Activated CD8-positive, alpha-beta T cell treated with anti-CD3 and anti-CD28 coated beads, Interleukin-2, amount 10 ng/mL, durations not matched to agents 7 days and 5 days (primary cell): ENCODE measurements at regions not wholly inside any gene's neighbourhood (a gene's known extent, or its start where the extent isn't known, plus 50 kb on each side); places are given as distances from the start of the nearest gene placed in this dataset.

Source experiments
- ATAC-seq: fragments of 150-1000 bp; cut with Tn5 transposase; one replicate; pipeline ENCODE4 v1.10.0; 2021; ENCODE audit warnings: moderate library complexity
- CTCF ChIA-PET: fragments of 350-600 bp; sonication (Branson Sonifier 250); formaldehyde crosslinking; loops from one replicate; lab custom pipeline; 2021; ENCODE audit warnings: antibody characterized with exemption; lab: Charles Lee
- POLR2A ChIA-PET: fragments of 350-600 bp; sonication (Branson Sonifier 250); formaldehyde crosslinking; loops from one replicate; lab custom pipeline; 2021; ENCODE audit warnings: antibody characterized with exemption; lab: Charles Lee
- DNase-seq: peaks from one replicate; pipeline ENCODE4 v3.0.0-alpha.2; 2020
- H3K27ac Mint-ChIP-seq: one replicate; pipeline ENCODE4 v1.8.0; 2021; ENCODE audit warnings: mild to moderate bottlenecking, mixed read lengths
- H3K27me3 Mint-ChIP-seq: one replicate; pipeline ENCODE4 v1.8.0; 2021; ENCODE audit warnings: low read depth, mixed read lengths
- H3K36me3 Mint-ChIP-seq: one replicate; pipeline ENCODE4 v1.8.0; 2021; ENCODE audit warnings: low read depth, mixed read lengths
- H3K4me1 Mint-ChIP-seq: one replicate; pipeline ENCODE4 v1.8.0; 2021; ENCODE audit warnings: low read depth, mixed read lengths
- H3K4me3 Mint-ChIP-seq: one replicate; pipeline ENCODE4 v1.8.0; 2021; ENCODE audit warnings: mild to moderate bottlenecking, mixed read lengths
- H3K9me3 Mint-ChIP-seq: one replicate; pipeline ENCODE4 v1.8.0; 2022; ENCODE audit warnings: mixed read lengths; ENCODE audit not compliant: insufficient read depth

DNA sequence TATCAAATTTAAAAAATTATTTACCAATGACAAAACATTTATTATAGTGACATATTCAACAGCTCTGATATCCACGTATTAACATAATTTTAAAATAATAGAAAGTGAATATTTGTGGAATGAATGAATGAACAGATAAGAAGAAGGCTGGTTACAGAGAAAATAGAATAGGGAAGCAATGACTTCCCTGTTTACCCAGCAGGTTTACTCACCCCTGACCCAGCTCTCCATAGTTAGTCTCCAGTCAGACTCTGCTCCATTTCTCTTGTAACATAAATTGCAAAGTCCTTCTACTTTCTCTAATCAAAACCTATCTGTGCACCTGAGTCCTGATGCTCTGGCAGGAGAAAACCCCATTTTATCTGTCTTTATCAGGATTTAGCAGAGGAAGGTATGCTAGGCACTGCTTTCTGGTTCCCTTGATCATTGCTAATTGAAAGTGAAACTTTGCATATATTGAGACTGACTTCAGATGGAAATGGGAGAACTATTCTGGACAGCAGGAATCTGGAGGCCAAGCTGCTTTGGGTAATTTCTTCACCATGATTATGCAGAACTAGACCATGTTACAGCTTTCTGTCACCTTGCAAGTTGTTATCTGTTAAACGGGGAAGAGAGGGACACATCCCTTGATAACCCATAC lies 363.0 kb downstream of the FAT4 start:
- no peak for ATAC-seq
- Mint-ChIP-seq H3K4me3 (no peak overlapping the region), H3K27me3 (no peaks in the 10 kb centered on the region), H3K4me1 (no peaks in the 10 kb centered on the region), H3K27ac (no peak overlapping the region), H3K9me3 (no peaks in the 10 kb centered on the region), H3K36me3 (no peaks in the 10 kb centered on the region)
- DNase-seq: no peak
- POLR2A ChIA-PET: no interaction called here
- CTCF ChIA-PET: no interaction called here

DNA sequence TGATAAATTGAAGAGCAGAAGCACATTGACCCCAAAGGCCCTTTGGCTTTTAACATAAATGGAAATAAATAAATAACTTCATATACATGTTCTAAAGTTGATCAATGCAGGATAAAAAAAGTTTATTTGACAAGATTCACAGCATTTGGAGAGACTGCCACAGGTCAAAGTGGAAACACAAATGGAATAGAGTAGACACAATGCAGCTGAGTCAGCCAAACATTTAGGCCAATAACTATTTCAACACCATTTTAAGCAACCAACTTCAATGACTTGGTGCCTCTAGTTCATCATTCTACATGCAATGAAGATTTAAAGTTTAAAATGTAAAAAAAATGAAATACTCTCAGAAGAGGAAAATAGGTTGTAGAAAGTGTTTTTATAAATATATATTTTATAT lies 365.2 kb downstream of the FAT4 start:
- no peaks in the 10 kb centered on the region for H3K36me3 Mint-ChIP-seq
- H3K27me3 Mint-ChIP-seq: no peaks in the 10 kb centered on the region
- ChIA-PET CTCF (no interaction called here), POLR2A (no interaction called here)
- H3K4me1 Mint-ChIP-seq: no peaks in the 10 kb centered on the region
- H3K9me3 Mint-ChIP-seq: no peaks in the 10 kb centered on the region
- H3K27ac Mint-ChIP-seq: no peak overlapping the region
- ATAC-seq: no peak
- no peak for DNase-seq
- no peak overlapping the region for H3K4me3 Mint-ChIP-seq

DNA sequence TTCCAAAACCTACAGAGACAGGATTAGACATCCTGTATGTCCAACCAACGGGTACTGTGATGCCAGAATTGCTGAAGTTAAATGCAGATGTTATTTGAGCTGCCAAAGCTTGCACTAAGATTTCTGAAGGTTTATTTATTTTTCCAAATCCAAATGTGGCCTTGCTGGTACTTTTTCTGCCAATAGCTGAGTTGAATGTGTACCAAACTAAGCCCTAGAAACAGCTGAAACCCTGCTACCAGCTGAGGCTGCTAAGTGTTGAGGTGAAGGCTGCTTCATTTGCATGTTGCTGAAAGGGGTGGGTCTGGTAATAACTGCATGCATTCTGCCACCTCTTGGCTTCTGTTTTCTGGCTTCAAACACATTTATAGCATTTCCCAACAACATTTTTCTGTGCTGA lies 366.5 kb downstream of the FAT4 start:
- H3K27ac Mint-ChIP-seq: no peak overlapping the region
- no peaks in the 10 kb centered on the region for H3K27me3 Mint-ChIP-seq
- no peak overlapping the region for H3K4me3 Mint-ChIP-seq
- H3K9me3 Mint-ChIP-seq: no peaks in the 10 kb centered on the region
- H3K4me1 Mint-ChIP-seq: no peaks in the 10 kb centered on the region
- ATAC-seq (no peak), DNase-seq (no peak)
- CTCF ChIA-PET: no interaction called here
- no peaks in the 10 kb centered on the region for H3K36me3 Mint-ChIP-seq
- POLR2A ChIA-PET: no interaction called here

DNA sequence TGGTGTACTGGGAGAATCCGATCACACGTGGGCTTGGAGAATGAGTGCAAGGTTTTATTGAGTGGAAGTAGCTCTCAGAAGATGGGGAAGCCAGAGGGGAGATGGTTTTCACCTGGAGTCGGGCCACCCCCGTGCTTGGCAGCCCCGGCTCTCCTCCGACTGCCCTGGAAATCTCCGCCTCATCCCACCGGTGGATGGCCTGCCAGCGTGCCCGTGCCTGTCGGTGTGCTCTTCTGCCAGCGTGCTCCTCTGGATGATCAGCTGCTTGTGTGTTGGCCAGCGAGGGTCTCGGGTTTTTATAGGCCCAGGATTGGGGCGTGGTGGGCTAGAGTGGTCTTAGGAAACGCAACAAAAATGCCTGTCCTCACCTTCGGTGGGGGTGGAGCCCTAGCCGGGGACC lies 368.0 kb downstream of the FAT4 start:
- Mint-ChIP-seq H3K27ac (no peak overlapping the region), H3K4me3 (no peak overlapping the region), H3K9me3 (no peaks in the 10 kb centered on the region), H3K36me3 (no peaks in the 10 kb centered on the region), H3K27me3 (no peaks in the 10 kb centered on the region), H3K4me1 (no peaks in the 10 kb centered on the region)
- ATAC-seq: no peak
- CTCF ChIA-PET: no interaction called here
- POLR2A ChIA-PET: interaction anchor here (0.6 kb wide), 1 partner anchor 915 kb away, joined by 3 read pairs; no protein-coding TSS in a partner anchor
- DNase-seq: no peak

DNA sequence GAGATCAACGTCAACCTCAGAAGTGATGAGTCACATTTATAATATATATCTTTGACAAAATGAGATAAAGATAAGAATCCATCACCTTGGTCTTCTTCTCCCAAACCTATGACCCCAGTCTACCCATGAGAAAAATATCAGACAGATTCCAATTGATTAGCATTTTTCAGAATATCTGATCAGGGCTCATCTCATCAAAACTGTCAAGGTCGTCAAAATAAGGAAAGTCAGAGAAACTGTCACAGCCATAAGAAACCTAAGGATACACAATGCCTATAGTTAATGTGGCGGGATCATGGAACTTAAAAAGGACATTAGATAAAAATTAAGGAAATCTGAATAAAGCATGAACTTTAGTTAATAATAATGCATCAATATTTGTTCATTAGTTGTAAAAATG lies 374.1 kb downstream of the FAT4 start:
- Mint-ChIP-seq H3K9me3 (no peaks in the 10 kb centered on the region), H3K4me3 (no peak overlapping the region), H3K27me3 (no peaks in the 10 kb centered on the region), H3K4me1 (no peaks in the 10 kb centered on the region), H3K27ac (no peak overlapping the region), H3K36me3 (no peaks in the 10 kb centered on the region)
- no peak for DNase-seq
- ChIA-PET CTCF (no interaction called here), POLR2A (no interaction called here)
- no peak for ATAC-seq

DNA sequence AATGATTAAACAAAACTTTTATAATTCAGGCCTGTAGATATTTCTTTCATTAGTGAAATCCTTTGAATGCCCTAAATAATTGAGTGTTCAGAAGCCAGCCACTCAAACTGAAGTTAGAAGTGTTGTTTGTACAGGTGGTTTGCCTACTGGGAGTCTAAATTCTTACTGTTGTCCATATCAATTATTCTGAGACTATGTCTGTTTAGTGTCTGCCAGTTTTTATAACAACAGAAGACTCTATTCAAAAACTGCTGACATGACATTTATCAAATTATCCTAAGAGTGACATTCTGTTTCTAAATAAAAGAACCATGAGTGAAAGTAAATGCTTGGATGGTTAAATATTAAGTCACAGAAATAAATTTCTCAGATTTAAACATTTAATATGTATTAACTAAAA lies 375.1 kb downstream of the FAT4 start:
- ChIA-PET POLR2A (no interaction called here), CTCF (no interaction called here)
- Mint-ChIP-seq H3K27me3 (no peaks in the 10 kb centered on the region), H3K36me3 (no peaks in the 10 kb centered on the region), H3K4me1 (no peaks in the 10 kb centered on the region), H3K4me3 (no peak overlapping the region), H3K27ac (no peak overlapping the region), H3K9me3 (no peaks in the 10 kb centered on the region)
- ATAC-seq: no peak
- DNase-seq: no peak

DNA sequence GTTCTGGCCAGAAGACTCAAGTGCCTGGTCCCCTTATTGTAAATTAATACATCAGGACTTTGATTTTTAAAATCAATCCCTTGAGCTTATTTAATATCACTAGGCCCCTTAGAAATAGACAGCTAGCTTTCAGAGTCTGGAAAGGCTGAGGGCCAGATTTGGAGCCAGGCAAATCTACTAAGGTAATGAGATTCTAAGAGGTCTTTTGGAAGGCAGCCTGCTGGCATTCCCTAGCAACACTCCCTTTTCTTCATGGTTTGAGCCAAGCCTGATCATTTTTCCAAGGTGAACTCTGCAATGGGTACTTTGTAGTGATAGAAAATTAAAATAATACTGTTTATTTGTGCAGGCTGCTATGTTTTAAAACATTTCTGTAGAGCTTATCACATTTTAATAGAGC lies 378.5 kb downstream of the FAT4 start:
- no peaks in the 10 kb centered on the region for H3K4me1 Mint-ChIP-seq
- H3K36me3 Mint-ChIP-seq: no peaks in the 10 kb centered on the region
- ChIA-PET CTCF (no interaction called here), POLR2A (interaction anchor here (0.6 kb wide), 1 partner anchor 407 kb away, joined by 3 read pairs; no protein-coding TSS in a partner anchor)
- ATAC-seq (no peak), DNase-seq (no peak)
- no peaks in the 10 kb centered on the region for H3K27me3 Mint-ChIP-seq
- no peak overlapping the region for H3K4me3 Mint-ChIP-seq
- no peak overlapping the region for H3K27ac Mint-ChIP-seq
- H3K9me3 Mint-ChIP-seq: no peaks in the 10 kb centered on the region

DNA sequence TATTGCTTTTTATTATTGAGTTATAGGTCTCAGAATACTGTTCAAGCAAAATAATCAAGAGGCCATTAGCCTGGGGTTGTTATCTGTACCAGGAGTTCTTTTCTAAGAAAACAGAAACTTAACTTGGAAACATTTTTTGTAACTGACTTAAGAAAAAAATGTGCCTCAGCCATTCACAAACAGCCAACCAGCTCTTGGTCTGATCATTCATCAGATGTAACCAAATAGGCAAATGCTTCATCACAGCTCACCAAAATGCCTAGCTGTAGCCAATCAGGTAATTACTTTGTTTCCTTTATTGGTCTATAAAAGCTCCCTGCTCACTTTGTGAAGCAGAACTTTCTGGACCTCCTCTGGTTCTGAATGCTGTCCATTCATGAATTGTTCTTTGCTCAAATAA lies 387.7 kb downstream of the FAT4 start:
- no peak overlapping the region for H3K27ac Mint-ChIP-seq
- no peaks in the 10 kb centered on the region for H3K4me1 Mint-ChIP-seq
- no peak for ATAC-seq

DNA sequence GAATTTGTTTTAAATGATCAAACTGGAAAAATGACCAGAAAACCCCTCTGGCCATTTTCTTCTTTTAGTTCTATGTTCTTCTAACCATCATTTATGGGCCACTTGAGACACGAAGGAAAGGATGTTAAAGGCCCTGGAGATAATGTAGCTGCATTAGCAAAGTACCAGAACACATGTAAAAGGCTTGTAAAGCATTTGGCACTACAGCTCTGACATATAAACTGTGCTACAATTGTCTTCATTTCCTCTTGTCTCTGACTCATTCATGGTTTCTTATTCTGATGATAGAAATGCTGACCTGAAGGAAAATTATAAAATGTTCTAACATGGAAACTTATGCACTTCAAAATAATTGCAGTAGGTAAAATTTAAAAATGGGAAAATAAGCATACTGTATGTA lies 388.7 kb downstream of the FAT4 start:
- POLR2A ChIA-PET: no interaction called here

More for the DNA sequence above, 387.7 kb downstream of the FAT4 start:
- ChIA-PET POLR2A (no interaction called here), CTCF (no interaction called here)
- H3K9me3 Mint-ChIP-seq: no peaks in the 10 kb centered on the region
- H3K4me3 Mint-ChIP-seq: no peak overlapping the region
- no peaks in the 10 kb centered on the region for H3K27me3 Mint-ChIP-seq
- DNase-seq: no peak
- H3K36me3 Mint-ChIP-seq: no peaks in the 10 kb centered on the region

DNA sequence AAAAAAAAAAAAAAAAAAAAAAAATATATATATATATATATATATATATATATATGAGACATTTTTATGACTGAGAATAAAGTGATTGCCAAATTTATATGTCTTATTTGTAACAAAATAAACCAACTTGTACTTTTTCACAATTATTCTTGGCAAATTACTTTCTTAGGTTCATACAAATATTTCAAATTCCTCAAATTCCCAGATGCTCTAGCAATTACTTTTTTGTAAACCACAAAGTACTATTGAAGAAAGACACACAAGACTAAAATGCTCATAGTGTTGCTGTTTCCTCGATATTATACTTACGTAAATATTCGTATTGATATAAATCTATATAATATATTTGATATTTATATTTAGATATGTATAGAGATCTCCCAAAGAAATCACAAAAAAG lies 390.0 kb downstream of the FAT4 start:
- H3K4me1 Mint-ChIP-seq: no peaks in the 10 kb centered on the region
- ChIA-PET POLR2A (no interaction called here), CTCF (no interaction called here)
- ATAC-seq (no peak), DNase-seq (no peak)
- no peaks in the 10 kb centered on the region for H3K9me3 Mint-ChIP-seq
- no peak overlapping the region for H3K4me3 Mint-ChIP-seq
- H3K27ac Mint-ChIP-seq: no peak overlapping the region
- no peaks in the 10 kb centered on the region for H3K36me3 Mint-ChIP-seq
- H3K27me3 Mint-ChIP-seq: no peaks in the 10 kb centered on the region

More for the DNA sequence above, 388.7 kb downstream of the FAT4 start:
- Mint-ChIP-seq H3K27ac (no peak overlapping the region), H3K27me3 (no peaks in the 10 kb centered on the region), H3K9me3 (no peaks in the 10 kb centered on the region), H3K4me1 (no peaks in the 10 kb centered on the region), H3K36me3 (no peaks in the 10 kb centered on the region), H3K4me3 (no peak overlapping the region)
- CTCF ChIA-PET: no interaction called here
- ATAC-seq (no peak), DNase-seq (no peak)

DNA sequence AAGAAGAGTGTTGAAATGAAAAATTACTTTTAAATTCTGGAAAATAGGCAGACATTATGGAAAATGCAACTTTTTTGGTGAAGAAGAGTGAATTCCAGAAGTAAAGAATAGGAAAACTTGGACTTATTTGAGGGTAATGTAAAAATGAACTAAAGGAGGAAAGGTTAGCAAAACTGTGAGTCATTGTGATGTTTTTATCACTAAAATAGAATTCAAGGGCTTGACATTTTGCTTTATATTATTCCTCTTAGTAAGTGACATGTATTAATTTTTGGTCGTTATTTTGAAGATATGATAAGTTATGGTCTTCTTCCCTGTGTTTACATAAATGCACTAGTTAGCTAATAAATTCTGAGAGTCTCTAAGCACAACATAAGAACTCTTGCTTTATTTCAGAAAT lies 390.9 kb downstream of the FAT4 start:
- CTCF ChIA-PET: no interaction called here
- no peak for DNase-seq
- Mint-ChIP-seq H3K9me3 (no peaks in the 10 kb centered on the region), H3K4me3 (no peak overlapping the region), H3K27me3 (no peaks in the 10 kb centered on the region), H3K36me3 (no peaks in the 10 kb centered on the region), H3K4me1 (no peaks in the 10 kb centered on the region), H3K27ac (no peak overlapping the region)
- POLR2A ChIA-PET: no interaction called here
- no peak for ATAC-seq

DNA sequence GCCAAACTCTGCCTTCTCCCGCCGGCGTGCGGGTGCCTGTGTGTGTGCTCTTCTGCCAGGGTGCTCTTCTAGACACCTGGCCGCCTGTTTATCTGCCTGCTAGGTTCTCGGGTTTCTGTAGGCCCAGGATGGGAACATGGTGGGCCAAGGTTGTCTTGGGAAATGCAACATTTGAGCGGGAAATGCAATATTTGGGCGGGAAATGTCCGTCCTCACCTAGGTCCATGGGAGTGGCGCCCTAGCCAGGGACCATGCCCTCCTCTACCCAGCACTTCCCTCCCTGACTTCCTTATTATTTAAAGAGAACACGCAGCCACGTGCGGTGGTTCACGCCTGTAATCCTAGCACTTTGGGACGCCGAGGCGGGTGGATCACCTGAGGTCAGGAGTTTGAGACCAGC lies 392.6 kb downstream of the FAT4 start:
- no peaks in the 10 kb centered on the region for H3K27me3 Mint-ChIP-seq
- H3K4me3 Mint-ChIP-seq: no peak overlapping the region
- CTCF ChIA-PET: no interaction called here
- POLR2A ChIA-PET: no interaction called here
- no peaks in the 10 kb centered on the region for H3K36me3 Mint-ChIP-seq
- no peak overlapping the region for H3K27ac Mint-ChIP-seq
- H3K4me1 Mint-ChIP-seq: no peaks in the 10 kb centered on the region
- H3K9me3 Mint-ChIP-seq: no peaks in the 10 kb centered on the region
- ATAC-seq (no peak), DNase-seq (no peak)

DNA sequence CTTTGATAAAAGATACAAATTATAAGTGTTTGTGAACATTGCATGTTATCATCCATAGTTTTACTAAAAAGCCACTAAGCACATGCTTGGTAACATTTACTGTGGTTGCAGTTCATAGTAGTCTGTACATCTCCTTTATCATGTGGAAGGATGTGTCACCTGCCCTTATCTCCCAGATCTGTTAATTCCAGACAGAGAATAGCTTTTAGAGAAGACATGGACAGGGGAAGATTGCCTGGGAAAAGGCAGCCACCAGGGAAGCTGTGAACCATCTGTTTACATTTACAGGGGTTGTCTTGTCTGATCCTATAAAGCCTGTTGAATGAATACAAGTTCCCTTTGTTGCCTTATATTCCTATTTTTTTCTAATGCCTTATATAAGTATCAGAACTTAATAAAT lies 396.0 kb downstream of the FAT4 start:
- no peaks in the 10 kb centered on the region for H3K27me3 Mint-ChIP-seq
- H3K4me3 Mint-ChIP-seq: no peak overlapping the region
- ChIA-PET CTCF (no interaction called here), POLR2A (no interaction called here)
- no peaks in the 10 kb centered on the region for H3K36me3 Mint-ChIP-seq
- H3K27ac Mint-ChIP-seq: no peak overlapping the region
- no peaks in the 10 kb centered on the region for H3K9me3 Mint-ChIP-seq
- no peaks in the 10 kb centered on the region for H3K4me1 Mint-ChIP-seq
- ATAC-seq: no peak
- no peak for DNase-seq
